Brain microvascular endothelial cell (primary cell): ENCODE measurements at regions not wholly inside any gene's neighbourhood (a gene's known extent, or its start where the extent isn't known, plus 50 kb on each side); places are given as distances from the start of the nearest gene placed in this dataset.

Experiments used
- DNase-seq: peaks from one replicate; pipeline ENCODE4 v3.0.0-alpha.2; 2020
- H3K27ac ChIP-seq: fragments of 250-450 bp; sonication (Bioruptor Pico); 2 replicates; pipeline ENCODE4 v1.5.1; 2020; ENCODE audit warnings: mild to moderate bottlenecking, moderate library complexity
- H3K27me3 ChIP-seq: fragments of 250-450 bp; sonication (Bioruptor Pico); replicated peaks from 2 replicates; pipeline ENCODE4 v1.5.1; 2020; ENCODE audit warnings: mild to moderate bottlenecking
- H3K36me3 ChIP-seq: fragments of 250-450 bp; sonication (Bioruptor Pico); replicated peaks from 2 replicates; pipeline ENCODE4 v1.5.1; 2020; ENCODE audit warnings: mild to moderate bottlenecking
- H3K4me3 ChIP-seq: 2 replicates; pipeline ENCODE4 v1.5.1; 2011; ENCODE audit warnings: low read depth, mild to moderate bottlenecking, control low read depth, low read length, moderate library complexity
- CTCF ChIP-seq: IDR thresholded peaks from 2 replicates; pipeline ENCODE4 v1.5.1; 2011; ENCODE audit warnings: low read depth, mild to moderate bottlenecking, moderate library complexity, low read length, control low read depth, inconsistent platforms; ENCODE audit errors: missing control alignments
- in situ Hi-C: cut with HindIII; loops from 2 replicates; pipeline ENCODE4 v1.10.0; 2017; ENCODE audit warnings: low sequenced_read_pairs, low pct_ligation_motif_present

GRCh38 chr4:38313175-38313574 is 350.8 kb upstream of the KLF3 start:
- Histone ChIP-seq H3K36me3 (no peaks in the 10 kb centered on the region), H3K27ac (no peak overlapping the region), H3K27me3 (no peaks in the 10 kb centered on the region), H3K4me3 (no peak overlapping the region)
- DNase-seq, result no peak
- in situ Hi-C loops, result loop anchor here (10.0 to 25.0 kb wide), 2 partner anchors 251 to 352 kb away; partner anchors contain the start of gene KLF3
- no peak for TF ChIP-seq CTCF

- H3K27ac ChIP-seq, result no peak overlapping the region
- no peak for TF ChIP-seq CTCF
- in situ Hi-C loops, result loop anchor here (10.0 to 25.0 kb wide), 2 partner anchors 252 to 351 kb away; partner anchors contain the start of gene KLF3
- DNase-seq, result peak; percentile 34
- no peaks in the 10 kb centered on the region for H3K27me3 ChIP-seq
- H3K4me3 ChIP-seq, result no peak overlapping the region
- no peaks in the 10 kb centered on the region for H3K36me3 ChIP-seq
Observed at GRCh38 chr4:38313999-38314561, 349.9 kb upstream of the KLF3 start.

- in situ Hi-C loops, result loop anchor here (10.0 to 25.0 kb wide), 2 partner anchors 252 to 350 kb away; partner anchors contain the start of gene KLF3
- DNase-seq, result no peak
Observed at GRCh38 chr4:38314663-38315062, 349.3 kb upstream of the KLF3 start.

GRCh38 chr4:38315286-38315685 is 348.7 kb upstream of the KLF3 start:
- no peaks in the 10 kb centered on the region for H3K27me3 ChIP-seq
- no peak overlapping the region for H3K27ac ChIP-seq
- H3K4me3 ChIP-seq, result no peak overlapping the region
- no peaks in the 10 kb centered on the region for H3K36me3 ChIP-seq
- in situ Hi-C loops, result loop anchor here (10.0 to 25.0 kb wide), 2 partner anchors 253 to 350 kb away; partner anchors contain the start of gene KLF3
- DNase-seq, result no peak
- no peak for TF ChIP-seq CTCF

More at GRCh38 chr4:38314663-38315062, 349.3 kb upstream of the KLF3 start:
- Histone ChIP-seq H3K36me3 (no peaks in the 10 kb centered on the region), H3K4me3 (no peak overlapping the region), H3K27ac (no peak overlapping the region), H3K27me3 (no peaks in the 10 kb centered on the region)
- no peak for TF ChIP-seq CTCF

GRCh38 chr4:38316045-38316444 is 348.0 kb upstream of the KLF3 start:
- no peaks in the 10 kb centered on the region for H3K36me3 ChIP-seq
- in situ Hi-C loops, result loop anchor here (10.0 to 25.0 kb wide), 2 partner anchors 254 to 349 kb away; partner anchors contain the start of gene KLF3
- no peak for DNase-seq
- H3K4me3 ChIP-seq, result no peak overlapping the region
- no peaks in the 10 kb centered on the region for H3K27me3 ChIP-seq
- TF ChIP-seq CTCF, result no peak
- no peak overlapping the region for H3K27ac ChIP-seq

- no peak overlapping the region for H3K4me3 ChIP-seq
- H3K27me3 ChIP-seq, result no peaks in the 10 kb centered on the region
- no peak for TF ChIP-seq CTCF
- H3K27ac ChIP-seq, result no peak overlapping the region
- in situ Hi-C loops, result loop anchor here (10.0 to 25.0 kb wide), 2 partner anchors 255 to 348 kb away; partner anchors contain the start of gene KLF3
- no peak for DNase-seq
- no peaks in the 10 kb centered on the region for H3K36me3 ChIP-seq
Observed at GRCh38 chr4:38317041-38317674, 346.8 kb upstream of the KLF3 start.
